Islet of Langerhans (tissue), 1 donor: ENCODE measurements at regions not wholly inside any gene's neighbourhood (a gene's known extent, or its start where the extent isn't known, plus 50 kb on each side); places are given as distances from the start of the nearest gene placed in this dataset.
"Not testable (repeated sequence)": the region's sequence is repeated elsewhere in the genome, so short reads cannot be mapped to it uniquely, and the experiment has no call there.

ENCODE experiments used
- FAIRE-seq: peaks from one replicate; lab custom pipeline; 2011; peaks lifted over from hg19 to GRCh38; lab: Jason Lieb, UNC

DNA sequence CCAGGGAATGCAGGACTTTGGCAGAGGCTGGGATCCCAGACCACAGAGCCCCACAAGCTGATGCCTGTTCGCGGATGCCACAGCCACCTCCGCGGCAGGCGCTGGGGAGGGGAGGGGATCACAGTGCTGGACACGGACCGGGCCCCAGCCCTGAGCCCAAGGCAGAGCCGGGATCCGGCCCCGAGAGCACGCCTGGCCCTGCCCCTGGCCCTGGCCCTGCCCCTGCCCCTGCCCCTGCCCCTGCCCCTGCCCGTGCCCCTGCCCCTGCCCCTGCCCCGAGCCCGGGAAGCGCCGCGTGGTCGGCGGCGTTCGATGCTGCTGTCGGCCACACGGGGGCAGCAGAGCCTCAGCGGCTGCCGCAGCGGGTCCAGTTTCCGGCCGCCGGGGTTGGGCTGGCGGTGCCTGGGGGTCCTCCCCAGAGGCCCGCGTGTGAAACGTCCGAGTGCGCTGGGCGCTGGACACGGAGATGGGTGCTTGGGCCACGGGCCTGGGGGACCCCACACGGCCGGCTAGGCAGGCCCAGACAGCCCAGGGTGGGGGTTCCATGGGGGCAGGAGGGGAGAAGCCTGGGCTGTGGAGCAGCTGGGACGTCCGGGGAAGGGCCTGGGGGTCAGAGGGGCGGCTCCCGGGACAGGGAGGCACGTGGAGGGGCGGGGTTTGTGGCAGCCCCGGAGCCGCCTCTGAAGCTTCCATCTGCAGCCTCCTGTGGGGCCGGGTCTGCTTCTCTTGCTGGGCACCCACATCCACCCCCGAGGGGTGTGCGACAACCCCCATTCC lies 153.8 kb downstream of the TMEM121 start:
- not testable (repeated sequence) for FAIRE-seq

DNA sequence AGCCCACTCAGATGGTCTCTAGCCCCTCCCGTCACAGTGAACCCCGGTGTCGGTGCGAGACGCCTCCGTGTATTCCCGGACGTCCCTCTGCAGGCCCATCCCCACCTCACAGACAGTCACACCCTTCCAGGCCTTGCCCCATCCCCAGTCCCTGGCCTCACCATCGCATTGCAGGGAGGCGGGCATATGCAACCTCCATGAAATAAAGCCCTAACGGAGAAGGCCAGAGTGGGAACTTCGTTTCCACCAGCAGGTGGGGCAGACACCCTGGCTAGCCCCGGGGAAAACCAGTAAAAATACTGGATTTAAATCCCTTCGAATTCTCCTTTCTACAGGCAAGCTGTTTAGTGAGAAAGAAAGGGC lies 154.3 kb downstream of the TMEM121 start:
- FAIRE-seq: not testable (repeated sequence)

DNA sequence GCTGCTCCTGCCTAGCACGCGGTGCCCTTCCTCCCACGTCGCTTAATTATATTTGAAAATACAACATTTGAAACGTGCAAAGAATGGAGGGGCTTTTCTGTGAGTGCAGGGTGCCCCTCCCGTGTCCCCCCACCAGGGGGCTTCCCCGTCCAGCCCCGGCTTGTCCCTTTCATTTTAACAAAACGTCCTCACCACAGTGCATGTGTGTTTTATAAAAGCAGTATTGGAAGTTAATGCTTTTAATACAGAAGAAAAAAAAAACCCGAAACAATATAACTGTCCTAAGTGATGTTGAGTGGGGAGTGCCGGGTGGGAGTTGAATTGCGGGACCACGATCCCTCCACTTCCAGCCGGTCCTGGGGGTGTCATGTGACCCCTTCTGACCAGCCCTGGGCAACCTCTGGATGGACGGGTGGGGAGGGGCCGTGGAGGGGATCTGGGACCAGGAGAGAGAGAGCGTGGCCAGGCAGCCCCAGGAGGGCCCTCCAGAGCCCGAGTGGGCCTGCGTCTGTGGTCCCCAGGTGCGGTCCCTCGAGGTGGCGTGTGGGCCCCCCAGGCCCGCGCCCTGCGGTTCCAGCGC lies 155.3 kb downstream of the TMEM121 start:
- not testable (repeated sequence) for FAIRE-seq

DNA sequence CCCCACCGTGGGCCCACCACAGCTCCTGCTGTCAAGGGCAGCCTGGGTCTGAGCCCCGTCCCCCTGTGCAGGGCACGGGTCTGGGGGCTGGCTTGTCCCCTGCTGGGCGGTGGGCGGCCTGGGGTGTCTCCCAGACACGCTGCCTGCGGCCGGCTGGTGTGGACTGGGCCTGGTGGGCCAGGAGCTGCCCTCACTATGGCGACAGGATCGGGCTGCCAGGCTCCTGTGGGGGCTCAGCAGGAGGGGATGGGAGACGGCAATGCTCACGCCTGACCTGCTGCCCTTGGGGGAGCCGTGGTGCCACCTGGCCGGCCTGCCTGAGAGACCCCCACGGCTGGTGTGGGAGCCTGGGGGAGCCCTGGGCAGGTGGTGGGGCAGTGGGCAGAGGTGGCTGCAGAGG lies 156.1 kb downstream of the TMEM121 start:
- not testable (repeated sequence) for FAIRE-seq

DNA sequence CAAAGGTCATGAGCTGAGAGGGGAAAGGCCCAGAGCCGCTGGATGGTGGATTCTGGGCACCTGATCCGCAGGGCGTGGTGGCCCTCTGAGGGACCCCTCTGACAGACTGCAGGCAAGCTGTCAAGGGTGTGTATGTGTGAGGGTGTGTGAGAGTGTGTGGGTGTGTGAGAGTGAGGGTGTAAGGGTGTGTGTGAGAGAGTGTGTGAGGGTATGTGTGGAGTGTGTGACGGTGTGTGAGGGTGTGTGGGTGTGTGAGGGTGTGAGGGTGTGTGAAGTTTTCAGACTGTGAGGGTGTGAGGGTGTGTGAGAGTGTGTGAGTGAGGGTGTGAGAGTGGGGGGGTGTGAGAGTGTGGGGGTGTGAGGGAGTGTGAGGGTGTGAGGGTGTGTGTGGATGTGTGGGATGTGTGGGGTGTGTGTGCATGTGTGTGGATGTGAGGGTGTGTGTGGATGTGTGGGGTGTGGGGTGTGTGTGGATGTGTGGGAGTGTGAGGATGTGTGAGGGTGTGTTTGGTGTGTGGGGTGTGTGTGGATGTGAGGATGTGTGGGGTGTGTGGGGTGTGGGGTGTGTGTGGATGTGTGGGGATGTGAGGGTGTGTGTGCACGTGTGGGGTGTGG lies 156.7 kb downstream of the TMEM121 start:
- FAIRE-seq: no peak

DNA sequence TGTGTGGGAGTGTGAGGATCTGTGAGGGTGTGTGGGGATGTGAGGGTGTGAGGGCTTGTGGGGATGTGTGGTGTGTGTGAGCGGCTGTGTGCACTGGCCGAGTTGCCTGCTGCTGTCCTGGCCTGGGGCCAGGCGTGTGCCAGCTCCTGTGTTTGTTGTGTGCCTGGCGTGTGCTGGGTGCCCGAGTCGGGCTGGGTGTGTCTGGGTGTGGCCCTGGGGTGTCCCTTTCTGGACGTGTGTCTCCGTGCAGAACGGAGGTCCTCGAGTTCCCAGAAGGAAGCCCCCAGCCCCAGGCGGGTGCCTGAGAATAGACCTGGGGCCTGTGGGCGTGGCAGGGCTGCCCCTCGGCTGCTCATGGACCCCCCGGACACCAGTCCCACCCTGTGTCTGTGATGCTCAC lies 157.7 kb downstream of the TMEM121 start:
- FAIRE-seq: not testable (repeated sequence)

DNA sequence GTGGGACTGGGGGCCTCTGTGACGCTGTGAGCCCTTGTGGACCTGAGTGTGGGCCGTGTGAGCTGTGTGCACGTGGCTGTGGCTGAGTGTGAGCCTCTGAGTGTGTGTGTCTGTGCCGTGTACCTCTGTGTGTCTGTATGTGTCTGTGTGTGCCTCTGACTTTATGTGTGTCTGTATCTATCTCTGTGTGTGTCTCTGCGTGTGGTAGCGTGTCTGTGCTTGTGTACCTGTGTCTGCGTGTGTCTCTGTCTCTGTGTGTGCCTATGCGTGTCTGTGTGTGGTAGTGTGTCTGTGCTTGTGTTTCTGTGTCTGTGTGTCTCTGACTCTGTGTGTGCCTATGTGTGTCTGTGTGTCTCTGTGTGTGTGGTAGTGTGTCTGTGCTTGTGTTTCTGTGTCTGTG lies 158.2 kb downstream of the TMEM121 start:
- not testable (repeated sequence) for FAIRE-seq

DNA sequence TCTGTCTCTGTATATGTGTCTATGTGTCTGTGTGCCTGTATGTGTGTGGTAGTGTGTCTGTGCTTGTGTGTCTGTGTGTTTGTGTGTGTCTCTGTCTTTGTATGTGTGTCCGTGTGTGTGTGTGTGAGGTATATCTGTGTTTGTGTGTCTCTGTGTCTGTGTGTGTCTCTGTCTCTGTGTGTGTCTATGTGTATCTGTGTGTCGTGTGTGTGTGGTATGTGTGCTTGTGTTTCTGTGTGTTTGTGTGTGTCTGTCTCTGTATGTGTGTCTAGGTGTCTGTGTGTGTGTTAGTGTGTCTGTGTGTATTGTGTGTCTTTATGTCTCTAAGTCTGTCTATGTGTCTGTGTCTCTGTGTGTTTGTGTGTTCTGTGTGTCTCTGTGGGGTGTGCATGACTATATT lies 158.6 kb downstream of the TMEM121 start:
- FAIRE-seq: no peak

DNA sequence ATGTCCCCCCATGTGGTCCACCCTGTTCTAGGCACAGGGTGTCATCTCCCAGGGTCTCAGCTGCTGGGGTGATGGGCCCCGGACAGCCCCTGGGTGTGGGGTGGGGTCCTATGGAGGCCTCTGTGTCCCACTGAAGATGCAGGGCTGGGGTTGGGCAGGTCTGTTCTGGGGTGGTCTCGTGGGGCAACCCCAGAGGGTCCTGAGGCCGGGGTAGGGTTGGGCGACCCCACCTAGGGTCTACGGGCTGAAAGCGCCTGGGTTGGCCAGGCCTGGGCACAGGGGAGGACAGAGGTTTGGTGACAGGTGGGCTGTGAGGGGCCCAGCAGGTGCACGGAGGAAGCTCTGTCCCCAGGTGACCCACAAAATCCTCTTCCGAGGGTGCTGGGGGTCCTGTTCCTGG lies 159.2 kb downstream of the TMEM121 start:
- FAIRE-seq: not testable (repeated sequence)

DNA sequence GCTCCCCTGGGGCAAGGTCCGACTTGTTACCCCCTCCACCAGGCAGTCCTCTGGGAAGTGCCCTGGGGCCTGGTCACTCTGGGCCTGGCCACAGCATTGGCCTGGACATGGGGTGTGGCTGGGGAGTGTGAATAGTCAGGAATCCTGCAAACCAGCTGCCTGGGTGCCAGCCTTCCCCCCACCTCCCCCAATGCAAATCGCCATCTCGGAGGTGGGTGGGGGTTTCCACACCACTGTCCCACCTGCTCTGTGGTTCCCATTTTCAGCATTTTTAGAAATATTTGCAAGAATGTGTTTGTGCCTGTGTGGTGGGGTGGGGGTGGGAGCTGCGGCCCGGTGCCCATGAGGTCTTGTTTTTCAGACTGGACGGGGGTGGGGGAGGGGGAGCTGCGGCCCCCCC lies 159.7 kb downstream of the TMEM121 start:
- FAIRE-seq: not testable (repeated sequence)

DNA sequence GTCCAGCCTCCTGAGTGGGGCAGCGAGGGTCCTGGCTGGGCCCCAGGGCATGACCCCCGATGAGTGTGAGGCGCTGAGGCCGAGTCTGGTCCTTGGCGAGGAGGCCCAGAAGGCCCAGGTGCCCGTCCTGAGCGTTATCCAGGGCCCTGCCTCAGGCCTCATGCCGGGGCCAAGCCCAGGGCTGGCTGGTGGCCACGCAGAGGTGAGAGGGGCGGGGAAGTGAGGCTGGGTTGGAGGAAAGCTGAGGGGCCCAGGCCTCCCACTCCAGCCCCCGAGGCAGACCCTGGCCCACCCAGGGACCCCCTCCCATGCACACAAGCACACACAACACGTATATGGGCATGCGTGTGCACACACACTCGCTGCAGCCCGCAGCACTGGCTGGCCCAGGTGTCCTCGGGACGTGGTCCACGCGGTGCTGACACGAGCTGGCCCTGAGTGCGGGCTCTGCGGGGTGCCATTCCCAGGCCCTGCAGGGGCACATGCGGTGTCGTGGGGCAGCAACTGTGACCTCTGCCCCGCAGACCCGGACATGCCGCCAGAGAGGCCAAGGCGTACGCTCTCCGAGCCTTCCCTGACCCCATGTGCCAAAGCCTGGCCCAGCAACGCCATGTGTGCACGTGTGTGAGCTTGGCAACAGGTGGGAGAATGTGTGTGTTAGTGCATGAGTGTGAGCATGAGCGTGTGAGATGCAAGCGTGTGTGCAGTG lies 160.2 kb downstream of the TMEM121 start:
- FAIRE-seq: not testable (repeated sequence)

DNA sequence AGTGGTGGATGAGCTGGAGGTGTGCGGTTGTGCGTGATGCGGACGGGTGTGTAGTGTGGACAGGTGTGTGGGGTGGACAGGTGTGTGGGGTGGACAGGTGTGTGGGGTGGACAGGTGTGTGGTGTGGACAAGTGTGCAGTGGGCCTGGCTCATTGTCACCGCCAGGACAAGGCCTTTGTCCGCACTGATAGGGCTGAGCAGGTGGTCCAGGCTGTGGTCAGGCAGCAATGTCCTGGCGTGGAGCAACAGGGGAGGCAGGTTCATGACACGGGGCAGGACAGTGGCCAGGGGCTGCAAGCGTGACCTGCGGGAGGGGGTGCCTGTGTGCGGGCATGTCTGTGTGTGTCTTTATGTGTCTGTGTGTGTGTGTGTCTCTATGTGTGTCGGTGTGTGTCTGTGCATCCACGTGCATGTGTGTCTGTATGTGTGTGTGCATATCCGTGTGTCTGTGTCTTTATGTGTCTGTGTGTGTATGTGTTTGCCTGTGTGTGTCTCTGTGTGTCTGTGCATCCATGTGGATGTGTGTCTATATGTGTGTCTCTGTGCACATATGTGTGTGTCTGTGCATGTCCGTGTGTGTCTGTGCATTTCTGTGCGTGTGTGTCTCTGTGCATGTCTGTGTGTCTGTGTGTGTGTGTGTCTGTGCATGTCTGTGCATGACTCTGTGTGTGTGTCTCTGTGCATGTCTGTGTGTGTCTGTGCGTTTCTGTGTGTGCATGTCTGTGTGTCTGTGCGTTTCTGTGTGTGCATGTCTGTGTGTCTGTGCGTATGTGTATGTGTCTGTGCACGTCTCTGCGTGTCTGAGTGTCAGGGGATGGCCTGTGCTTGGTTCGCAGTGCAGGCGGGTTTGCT lies 161.0 kb downstream of the TMEM121 start:
- FAIRE-seq: not testable (repeated sequence)

DNA sequence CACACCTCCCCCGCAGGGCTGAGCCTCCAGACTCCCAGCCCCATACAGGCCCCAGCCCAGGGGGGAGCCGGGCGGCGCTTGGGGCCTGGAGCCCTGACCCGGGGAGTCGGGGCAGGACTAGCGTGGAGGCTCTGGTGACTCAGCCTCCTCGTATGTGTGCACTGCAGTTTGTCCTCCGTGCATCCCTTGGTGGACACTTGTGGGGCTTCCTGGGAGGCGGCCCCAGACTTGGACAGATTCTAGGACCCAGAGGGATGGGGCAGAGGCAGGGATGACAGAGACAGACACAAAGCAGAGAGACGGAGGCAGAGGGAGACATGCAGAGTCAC lies 161.6 kb downstream of the TMEM121 start:
- FAIRE-seq: not testable (repeated sequence)

DNA sequence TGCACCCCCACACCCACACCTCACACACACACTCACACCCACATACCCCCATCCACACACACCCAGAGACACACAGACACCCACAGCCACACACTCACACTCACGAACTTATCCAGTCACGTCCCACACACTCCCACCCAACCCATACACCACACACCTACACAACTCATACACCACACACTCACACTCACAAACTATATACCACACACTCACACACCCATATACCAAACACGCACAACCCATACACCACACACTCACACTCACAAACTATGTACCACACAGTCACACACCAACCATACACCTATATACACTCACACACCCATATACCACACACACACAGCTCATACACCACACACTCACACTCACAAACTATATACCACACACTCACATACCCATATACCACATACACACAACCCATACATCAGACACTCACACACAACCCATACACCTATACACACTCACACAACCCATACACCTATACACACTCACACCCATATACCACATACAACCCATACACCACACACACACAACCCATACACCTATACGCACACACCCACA lies 162.4 kb downstream of the TMEM121 start:
- FAIRE-seq: not testable (repeated sequence)

DNA sequence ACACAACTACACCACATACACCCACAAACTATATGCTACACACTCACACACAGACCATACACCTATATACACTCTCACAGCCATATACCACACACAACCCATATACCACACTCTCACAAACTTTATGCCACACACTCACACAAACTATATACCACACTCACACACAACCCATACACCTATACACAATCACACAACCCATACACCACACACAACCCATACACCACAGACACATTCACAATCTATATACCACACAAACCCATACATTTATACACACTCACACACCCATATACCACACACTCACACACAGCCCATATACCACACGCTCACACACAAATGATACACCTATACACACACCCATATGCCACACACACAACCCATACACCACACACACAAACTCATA lies 163.3 kb downstream of the TMEM121 start:
- no peak for FAIRE-seq

DNA sequence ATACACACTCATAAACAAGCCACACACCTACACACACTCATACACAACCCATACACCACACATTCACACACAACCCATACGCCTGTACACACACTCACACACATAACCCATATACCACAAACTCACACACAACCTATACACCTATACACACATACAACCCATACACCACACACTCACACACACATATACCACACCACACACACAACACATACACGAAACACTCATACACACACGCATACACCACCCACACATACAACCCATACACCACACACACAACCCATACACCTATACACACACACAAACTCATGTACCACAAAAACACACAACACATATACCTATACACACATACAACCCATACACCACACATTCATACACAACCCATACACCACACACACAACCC lies 164.3 kb downstream of the TMEM121 start:
- FAIRE-seq: no peak

DNA sequence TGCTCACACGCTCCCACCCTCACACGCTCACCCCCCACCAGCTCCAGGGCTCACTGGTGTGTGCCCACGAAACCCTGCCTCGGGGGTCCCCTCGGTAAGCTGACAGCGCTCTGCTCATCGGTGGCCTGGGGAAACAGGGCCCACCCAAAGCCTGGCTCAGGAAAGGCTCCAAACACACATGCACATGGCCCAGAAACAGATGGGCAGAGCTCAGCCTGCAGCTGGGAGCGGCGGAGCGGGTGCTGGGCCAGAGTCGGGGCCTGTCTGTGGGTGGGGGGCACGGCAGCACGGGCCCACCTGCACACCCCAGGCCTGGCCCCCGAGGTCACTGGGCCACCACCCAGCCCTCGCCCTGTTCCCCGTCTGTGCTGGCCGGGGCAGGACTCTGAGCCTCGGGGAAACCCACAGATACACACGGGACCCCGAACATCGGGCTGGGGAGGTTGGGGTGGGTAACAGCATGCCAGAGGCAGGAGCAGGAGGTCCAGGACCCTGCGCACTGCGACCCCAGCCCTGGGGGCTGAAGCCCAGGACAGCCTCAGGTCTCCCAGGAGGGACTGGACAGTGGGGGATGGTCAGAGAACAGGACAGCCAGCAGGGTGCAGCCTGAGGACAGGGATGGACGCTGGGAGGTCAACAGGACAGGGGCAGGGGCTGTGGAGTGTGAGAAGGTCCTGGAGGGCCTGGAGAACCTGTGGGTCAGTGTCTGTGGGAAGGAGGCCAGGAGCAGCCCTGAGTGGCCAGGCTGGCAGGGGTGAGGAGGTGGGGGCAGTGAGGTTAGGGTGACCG lies 165.1 kb downstream of the TMEM121 start:
- FAIRE-seq: not testable (repeated sequence)

DNA sequence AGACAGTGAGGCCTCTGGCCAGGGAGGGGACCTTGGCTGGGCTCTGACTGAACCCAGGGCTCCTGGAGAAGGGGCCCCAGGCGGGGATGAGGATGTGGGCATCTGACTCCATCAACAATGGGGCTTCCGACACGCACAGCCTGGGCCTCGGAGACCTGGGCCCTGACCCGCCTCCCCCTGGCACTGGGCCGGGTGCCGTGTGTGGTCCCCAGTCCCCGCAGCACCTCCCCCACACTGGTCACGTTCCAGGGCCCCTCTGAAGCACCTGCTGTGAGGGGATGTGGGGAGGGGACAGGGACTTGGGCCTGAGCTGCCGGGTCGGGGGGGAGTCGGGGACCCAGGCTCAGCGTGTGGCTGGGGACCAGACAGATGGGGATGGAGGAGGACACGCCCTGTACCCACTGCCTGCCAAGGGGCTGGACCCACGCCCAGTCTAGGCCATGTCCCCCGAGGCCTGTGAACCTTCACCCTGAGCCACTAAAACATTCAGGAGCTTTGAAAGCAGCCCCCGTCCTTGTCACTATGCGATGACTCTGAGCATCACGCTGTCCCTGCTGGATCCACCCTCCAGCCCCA lies 165.8 kb downstream of the TMEM121 start:
- FAIRE-seq: not testable (repeated sequence)

DNA sequence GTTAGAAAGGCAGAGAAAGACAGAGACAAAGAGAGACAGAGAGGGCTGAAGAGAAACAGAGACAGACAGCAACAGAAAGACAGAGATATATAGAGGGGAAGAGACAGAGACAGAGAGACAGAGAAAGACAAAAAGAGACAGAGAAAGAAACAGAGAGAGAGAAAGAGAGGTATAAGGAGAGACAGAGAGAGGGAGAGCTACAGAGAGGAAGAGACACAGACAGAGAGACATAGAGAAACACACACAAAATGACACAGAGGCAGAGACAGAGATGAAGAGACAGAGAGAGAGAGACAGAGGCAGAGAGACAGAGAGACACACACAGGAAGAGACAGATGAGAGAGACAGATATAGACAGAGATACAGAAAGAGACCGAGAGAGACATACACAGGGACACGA lies 168.6 kb downstream of the TMEM121 start:
- FAIRE-seq: no peak

DNA sequence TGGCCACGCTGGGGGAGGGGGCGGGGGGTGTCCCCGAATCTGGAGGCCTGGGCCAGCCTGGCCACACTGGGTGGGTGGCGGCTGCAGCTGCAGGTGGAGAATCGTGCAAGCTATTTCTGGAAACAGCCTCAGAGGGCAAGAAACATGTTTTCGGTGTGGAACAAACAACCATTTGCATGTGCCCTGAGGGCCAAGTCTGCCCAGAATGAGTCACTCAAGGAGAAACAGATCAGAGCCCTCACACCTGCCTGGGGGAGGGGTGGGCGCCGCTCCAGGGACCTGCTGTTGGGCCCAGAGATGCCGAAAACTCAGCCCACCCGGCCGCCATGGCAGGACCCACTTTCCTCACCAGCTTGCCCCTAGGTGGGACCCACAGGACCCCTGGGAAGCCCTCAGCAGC lies 170.0 kb downstream of the TMEM121 start:
- FAIRE-seq: not testable (repeated sequence)

DNA sequence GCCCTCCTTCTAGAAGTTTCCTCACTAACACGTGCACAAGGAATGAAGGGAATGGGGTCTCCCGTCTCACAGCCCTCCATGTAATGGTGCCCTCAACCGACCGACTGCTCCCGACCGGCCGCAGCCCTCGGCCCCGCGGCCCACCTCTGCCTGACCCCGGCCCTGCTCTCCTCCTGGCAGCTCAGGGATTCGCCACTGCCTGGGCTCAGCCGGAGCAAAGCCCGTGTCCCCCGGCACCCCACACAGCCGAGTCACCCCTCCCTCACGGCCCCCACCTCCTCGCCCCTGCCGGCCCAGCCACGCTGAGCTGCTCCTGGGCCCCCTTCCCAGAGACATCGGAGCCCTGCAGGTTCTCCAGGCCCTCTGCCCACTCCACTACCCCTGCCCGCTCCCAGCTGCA lies 171.0 kb downstream of the TMEM121 start:
- not testable (repeated sequence) for FAIRE-seq
